HK-2 (cell line): ENCODE measurements at regions not wholly inside any gene's neighbourhood (a gene's known extent, or its start where the extent isn't known, plus 50 kb on each side); places are given as distances from the start of the nearest gene placed in this dataset.

Experiments
- DNase-seq: peaks from one replicate; pipeline ENCODE4 v3.0.0-alpha.2; 2018; ENCODE audit not compliant: unreplicated experiment

- DNase-seq = no peak
Measured at GRCh38 chr10:85008488-85009184, 680.2 kb downstream of the CCSER2 start.

- DNase-seq = no peak
Measured at GRCh38 chr10:85012305-85012704, 683.9 kb downstream of the CCSER2 start.

- DNase-seq = no peak
Measured at GRCh38 chr10:85026878-85027467, 698.6 kb downstream of the CCSER2 start.

GRCh38 chr10:85032981-85033380 is 704.6 kb downstream of the CCSER2 start:
- no peak for DNase-seq

GRCh38 chr10:85036661-85037060 is 708.3 kb downstream of the CCSER2 start:
- no peak for DNase-seq

- no peak for DNase-seq
Measured at GRCh38 chr10:85039311-85039710, 710.9 kb downstream of the CCSER2 start.

GRCh38 chr10:85043207-85043606 is 714.8 kb downstream of the CCSER2 start:
- no peak for DNase-seq

- DNase-seq = no peak
Measured at GRCh38 chr10:85045046-85045445, 716.7 kb downstream of the CCSER2 start.

- no peak for DNase-seq
Measured at GRCh38 chr10:85047170-85047834, 718.9 kb downstream of the CCSER2 start.

- no peak for DNase-seq
Measured at GRCh38 chr10:85047979-85048378, 719.6 kb downstream of the CCSER2 start.

GRCh38 chr10:85048644-85049043 is 720.3 kb downstream of the CCSER2 start:
- DNase-seq = no peak

- no peak for DNase-seq
Measured at GRCh38 chr10:85060944-85061343, 732.6 kb downstream of the CCSER2 start.

- DNase-seq = no peak
Measured at GRCh38 chr10:85061401-85061800, 733.0 kb downstream of the CCSER2 start.

- no peak for DNase-seq
Measured at GRCh38 chr10:85067955-85068354, 739.6 kb downstream of the CCSER2 start.

- no peak for DNase-seq
Measured at GRCh38 chr10:85080934-85081333, 752.5 kb downstream of the CCSER2 start.

- DNase-seq = no peak
Measured at GRCh38 chr10:85098835-85099521, 770.6 kb downstream of the CCSER2 start.

- DNase-seq = no peak
Measured at GRCh38 chr10:85100495-85100894, 772.1 kb downstream of the CCSER2 start.

GRCh38 chr10:85105614-85106255 is 777.3 kb downstream of the CCSER2 start:
- DNase-seq = peak; percentile 3

- no peak for DNase-seq
Measured at GRCh38 chr10:85111271-85111670, 782.9 kb downstream of the CCSER2 start.

- DNase-seq = no peak
Measured at GRCh38 chr10:85124603-85125051, 796.2 kb downstream of the CCSER2 start.

GRCh38 chr10:85137253-85137652 is 808.9 kb downstream of the CCSER2 start:
- no peak for DNase-seq

GRCh38 chr10:85138046-85138445 is 809.7 kb downstream of the CCSER2 start:
- no peak for DNase-seq
